ENCODE measurements at regions not wholly inside any gene's neighbourhood (a gene's known extent, or its start where the extent isn't known, plus 50 kb on each side); places are given as distances from the start of the nearest gene placed in this dataset.

DNA sequence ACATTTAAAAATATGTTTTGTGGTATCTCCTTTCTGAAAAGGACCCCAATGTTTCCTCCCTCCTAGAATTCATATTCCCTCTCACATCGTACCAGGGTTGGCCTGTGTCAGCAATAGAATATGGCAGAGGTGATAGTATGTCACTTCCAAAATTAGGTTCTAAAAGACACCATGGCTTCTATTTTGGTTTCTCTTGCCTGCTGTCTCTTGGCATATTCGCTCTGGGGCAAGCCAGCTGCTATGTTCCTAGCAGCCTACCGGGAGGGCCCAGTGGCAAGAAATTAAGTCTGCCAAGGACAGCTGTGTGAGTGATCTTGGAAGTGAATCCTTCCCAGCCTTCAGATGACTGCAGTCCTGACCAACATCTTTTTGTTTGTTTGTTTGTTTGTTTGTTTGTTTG is 92.9 kb upstream of the PPM1J start:
- TF ChIP-seq, protein P1, sequence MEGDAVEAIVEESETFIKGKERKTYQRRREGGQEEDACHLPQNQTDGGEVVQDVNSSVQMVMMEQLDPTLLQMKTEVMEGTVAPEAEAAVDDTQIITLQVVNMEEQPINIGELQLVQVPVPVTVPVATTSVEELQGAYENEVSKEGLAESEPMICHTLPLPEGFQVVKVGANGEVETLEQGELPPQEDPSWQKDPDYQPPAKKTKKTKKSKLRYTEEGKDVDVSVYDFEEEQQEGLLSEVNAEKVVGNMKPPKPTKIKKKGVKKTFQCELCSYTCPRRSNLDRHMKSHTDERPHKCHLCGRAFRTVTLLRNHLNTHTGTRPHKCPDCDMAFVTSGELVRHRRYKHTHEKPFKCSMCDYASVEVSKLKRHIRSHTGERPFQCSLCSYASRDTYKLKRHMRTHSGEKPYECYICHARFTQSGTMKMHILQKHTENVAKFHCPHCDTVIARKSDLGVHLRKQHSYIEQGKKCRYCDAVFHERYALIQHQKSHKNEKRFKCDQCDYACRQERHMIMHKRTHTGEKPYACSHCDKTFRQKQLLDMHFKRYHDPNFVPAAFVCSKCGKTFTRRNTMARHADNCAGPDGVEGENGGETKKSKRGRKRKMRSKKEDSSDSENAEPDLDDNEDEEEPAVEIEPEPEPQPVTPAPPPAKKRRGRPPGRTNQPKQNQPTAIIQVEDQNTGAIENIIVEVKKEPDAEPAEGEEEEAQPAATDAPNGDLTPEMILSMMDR (IDR thresholded peaks at IDR 0.05; ENCODE audit: low read depth, low read length, missing input control) = no peak
- no peak for TF ChIP-seq FOXA1 (IDR thresholded peaks at IDR 0.05)
- TF ChIP-seq TAF1 (conservative IDR thresholded peaks at IDR 0.05) = no peak
- TF ChIP-seq GABPA (IDR thresholded peaks at IDR 0.05 in 1 of 2, conservative IDR thresholded peaks at IDR 0.05 in 1 of 2) = no peak
